ENCODE measurements at regions not wholly inside any gene's neighbourhood (a gene's known extent, or its start where the extent isn't known, plus 50 kb on each side); places are given as distances from the start of the nearest gene placed in this dataset.

- Histone ChIP-seq H3K79me2 (ENCODE audit: control insufficient read depth, insufficient read depth, low read length) (no peaks in the 10 kb centered on the region), H3K36me3 (ENCODE audit: control insufficient read depth in 2 of 2, extremely low read depth in 1 of 2, insufficient read depth in 2 of 2, low read length in 2 of 2) (no peaks in the 10 kb centered on the region), H3K4me1 (ENCODE audit: control insufficient read depth, extremely low read depth, insufficient read depth, low read length) (no peaks in the 10 kb centered on the region), H2AFZ (ENCODE audit: control insufficient read depth, low read length) (no peak overlapping the region), H3K27ac (ENCODE audit: control insufficient read depth, insufficient read depth, low read length) (no peak overlapping the region), H3K9me3 (ENCODE audit: control insufficient read depth, low read depth, low read length) (no peaks in the 10 kb centered on the region), H4K20me1 (ENCODE audit: control insufficient read depth, extremely low read depth, insufficient read depth, low read length) (no peaks in the 10 kb centered on the region), H3K9me1 (ENCODE audit: control insufficient read depth, extremely low read depth, insufficient read depth, low read length) (no peaks in the 10 kb centered on the region), H3K9ac (ENCODE audit: control insufficient read depth, extremely low read depth, insufficient read depth, low read length) (no peak overlapping the region), H3K4me3 (ENCODE audit: control insufficient read depth in 2 of 3, extremely low read depth in 1 of 3, insufficient read depth in 2 of 3, low read depth in 1 of 3, low read length in 3 of 3) (no peak overlapping the region), H3K4me2 (ENCODE audit: control insufficient read depth, extremely low read depth, insufficient read depth, low read depth, low read length) (no peak overlapping the region), H3K27me3 (ENCODE audit: control insufficient read depth, extremely low read depth, insufficient read depth, low read length) (no peaks in the 10 kb centered on the region)
- FAIRE-seq = no peak
- TF ChIP-seq, protein P1, sequence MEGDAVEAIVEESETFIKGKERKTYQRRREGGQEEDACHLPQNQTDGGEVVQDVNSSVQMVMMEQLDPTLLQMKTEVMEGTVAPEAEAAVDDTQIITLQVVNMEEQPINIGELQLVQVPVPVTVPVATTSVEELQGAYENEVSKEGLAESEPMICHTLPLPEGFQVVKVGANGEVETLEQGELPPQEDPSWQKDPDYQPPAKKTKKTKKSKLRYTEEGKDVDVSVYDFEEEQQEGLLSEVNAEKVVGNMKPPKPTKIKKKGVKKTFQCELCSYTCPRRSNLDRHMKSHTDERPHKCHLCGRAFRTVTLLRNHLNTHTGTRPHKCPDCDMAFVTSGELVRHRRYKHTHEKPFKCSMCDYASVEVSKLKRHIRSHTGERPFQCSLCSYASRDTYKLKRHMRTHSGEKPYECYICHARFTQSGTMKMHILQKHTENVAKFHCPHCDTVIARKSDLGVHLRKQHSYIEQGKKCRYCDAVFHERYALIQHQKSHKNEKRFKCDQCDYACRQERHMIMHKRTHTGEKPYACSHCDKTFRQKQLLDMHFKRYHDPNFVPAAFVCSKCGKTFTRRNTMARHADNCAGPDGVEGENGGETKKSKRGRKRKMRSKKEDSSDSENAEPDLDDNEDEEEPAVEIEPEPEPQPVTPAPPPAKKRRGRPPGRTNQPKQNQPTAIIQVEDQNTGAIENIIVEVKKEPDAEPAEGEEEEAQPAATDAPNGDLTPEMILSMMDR (optimal IDR thresholded peaks at IDR 0.05 in 1 of 3, IDR thresholded peaks at IDR 0.05 in 1 of 3, conservative IDR thresholded peaks at IDR 0.05 in 1 of 3; ENCODE audit: extremely low read depth in 1 of 3, insufficient read depth in 2 of 3, low read length in 3 of 3) = no peak
- no peak for TF ChIP-seq EZH2 (IDR thresholded peaks at IDR 0.05; ENCODE audit: low read length)
- no peak for DNase-seq (ENCODE audit: low read depth, low spot score)
- dilution Hi-C loops (cut with MboI; ENCODE audit: extremely low pct_ligation_motif_present, low sequenced_read_pairs) = no loop called here
These were observed 564.7 kb downstream of the BMP2 start for GRCh38 chr20:7332169-7332568.

DNA sequence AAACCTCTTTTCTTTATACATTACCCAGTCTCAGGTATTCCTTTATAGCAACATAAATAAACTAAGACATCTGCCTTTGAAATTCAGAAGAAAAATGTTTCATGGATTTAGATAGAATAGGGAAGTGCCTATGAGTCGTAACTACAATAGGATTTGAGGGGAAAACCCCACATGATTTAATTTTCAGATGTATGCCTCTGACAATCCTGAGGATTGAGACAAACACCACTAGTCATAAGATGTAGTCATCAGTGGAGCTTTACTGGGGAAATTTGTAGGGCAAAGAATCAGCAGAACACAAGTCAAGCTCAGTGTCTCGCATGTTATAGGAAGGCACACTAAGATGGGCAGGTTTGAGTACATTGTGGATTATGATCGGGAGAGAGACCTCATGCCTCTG, 566.4 kb downstream of the BMP2 start:
- Histone ChIP-seq H3K4me2 (ENCODE audit: control insufficient read depth, extremely low read depth, insufficient read depth, low read depth, low read length) (no peak overlapping the region), H2AFZ (ENCODE audit: control insufficient read depth, low read length) (no peak overlapping the region), H3K36me3 (ENCODE audit: control insufficient read depth in 2 of 2, extremely low read depth in 1 of 2, insufficient read depth in 2 of 2, low read length in 2 of 2) (no peaks in the 10 kb centered on the region), H3K27me3 (ENCODE audit: control insufficient read depth, extremely low read depth, insufficient read depth, low read length) (no peaks in the 10 kb centered on the region), H3K4me1 (ENCODE audit: control insufficient read depth, extremely low read depth, insufficient read depth, low read length) (no peaks in the 10 kb centered on the region), H3K27ac (ENCODE audit: control insufficient read depth, insufficient read depth, low read length) (no peak overlapping the region), H3K4me3 (ENCODE audit: control insufficient read depth in 2 of 3, extremely low read depth in 1 of 3, insufficient read depth in 2 of 3, low read depth in 1 of 3, low read length in 3 of 3) (no peak overlapping the region), H3K9me3 (ENCODE audit: control insufficient read depth, low read depth, low read length) (no peaks in the 10 kb centered on the region), H3K9ac (ENCODE audit: control insufficient read depth, extremely low read depth, insufficient read depth, low read length) (no peak overlapping the region), H3K79me2 (ENCODE audit: control insufficient read depth, insufficient read depth, low read length) (no peaks in the 10 kb centered on the region), H3K9me1 (ENCODE audit: control insufficient read depth, extremely low read depth, insufficient read depth, low read length) (no peaks in the 10 kb centered on the region), H4K20me1 (ENCODE audit: control insufficient read depth, extremely low read depth, insufficient read depth, low read length) (no peaks in the 10 kb centered on the region)
- FAIRE-seq = no peak
- dilution Hi-C loops (cut with MboI; ENCODE audit: extremely low pct_ligation_motif_present, low sequenced_read_pairs) = no loop called here
- TF ChIP-seq, protein P1 (optimal IDR thresholded peaks at IDR 0.05 in 1 of 3, IDR thresholded peaks at IDR 0.05 in 1 of 3, conservative IDR thresholded peaks at IDR 0.05 in 1 of 3; ENCODE audit: extremely low read depth in 1 of 3, insufficient read depth in 2 of 3, low read length in 3 of 3) = no peak
- no peak for TF ChIP-seq EZH2 (IDR thresholded peaks at IDR 0.05; ENCODE audit: low read length)
- DNase-seq (ENCODE audit: low read depth, low spot score) = no peak

All from keratinocyte (primary cell).